WTC11 (cell line): ENCODE measurements at regions not wholly inside any gene's neighbourhood (a gene's known extent, or its start where the extent isn't known, plus 50 kb on each side); places are given as distances from the start of the nearest gene placed in this dataset.

Experiments used
- ATAC-seq: fragments of 200-7000 bp; cut with Tn5 transposase; 2 replicates; pipeline ENCODE4 v1.10.0; 2021; ENCODE audit warnings: mild to moderate bottlenecking, moderate library complexity
- CTCF ChIA-PET: fragments of 300-600 bp; sonication (Branson Sonifier 250); formaldehyde crosslinking; loops from one replicate; lab custom pipeline; 2021; ENCODE audit warnings: antibody characterized with exemption; lab: Charles Lee
- POLR2A ChIA-PET: fragments of 350-600 bp; sonication (Branson Sonifier 250); formaldehyde crosslinking; loops from one replicate; lab custom pipeline; 2021; ENCODE audit warnings: antibody characterized with exemption; lab: Charles Lee
- DNase-seq: peaks from one replicate; pipeline ENCODE4 v3.0.0; 2021; ENCODE audit warnings: low spot score
- H3K27ac Mint-ChIP-seq: 2 replicates; pipeline ENCODE4 v1.8.0; 2021; ENCODE audit warnings: mixed read lengths
- H3K27me3 Mint-ChIP-seq: 2 replicates; pipeline ENCODE4 v1.8.0; 2021; ENCODE audit warnings: low read depth, mild to moderate bottlenecking, moderate library complexity, mixed read lengths
- H3K36me3 Mint-ChIP-seq: 2 replicates; pipeline ENCODE4 v1.8.0; 2021; ENCODE audit warnings: mixed read lengths
- H3K4me1 Mint-ChIP-seq: 2 replicates; pipeline ENCODE4 v1.8.0; 2022; ENCODE audit warnings: mixed read lengths
- H3K4me3 Mint-ChIP-seq: 2 replicates; pipeline ENCODE4 v1.8.0; 2021; ENCODE audit warnings: mild to moderate bottlenecking, moderate library complexity, mixed read lengths
- H3K9me3 Mint-ChIP-seq: 2 replicates; pipeline ENCODE4 v1.8.0; 2021; ENCODE audit warnings: mixed read lengths
- GRHL2 ChIP-seq: fragments of 250-450 bp; sonication (Bioruptor Pico); IDR thresholded peaks from 2 replicates; pipeline ENCODE4 v1.8.0; 2022; ENCODE audit warnings: mild to moderate bottlenecking, moderate library complexity; ENCODE audit not compliant: insufficient replicate concordance, severe bottlenecking
- GTF2I ChIP-seq: fragments of 250-450 bp; sonication (Bioruptor Pico); conservative IDR thresholded peaks from 2 replicates; pipeline ENCODE4 v1.4.0; 2021; ENCODE audit warnings: mild to moderate bottlenecking
- JAZF1 ChIP-seq: fragments of 250-450 bp; sonication (Bioruptor Pico); IDR thresholded peaks from 2 replicates; pipeline ENCODE4 v1.9.0; 2021; ENCODE audit warnings: moderate library complexity, mild to moderate bottlenecking, inconsistent platforms
- OVOL2 ChIP-seq: fragments of 250-450 bp; sonication (Bioruptor Pico); IDR thresholded peaks from 2 replicates; pipeline ENCODE4 v1.9.0; 2021; ENCODE audit warnings: mild to moderate bottlenecking, borderline replicate concordance
- ZBTB21 ChIP-seq: sonication (generic); formaldehyde crosslinking; IDR thresholded peaks from 2 replicates; pipeline ENCODE4 v1.8.1; 2023; ENCODE audit warnings: mild to moderate bottlenecking, missing genetic modification reagents, borderline replicate concordance
- ZNF416 ChIP-seq: fragments of 250-450 bp; sonication (Bioruptor Pico); IDR thresholded peaks from 2 replicates; pipeline ENCODE4 v1.9.0; 2021; ENCODE audit warnings: mild to moderate bottlenecking, inconsistent platforms
- TF ChIP-seq, protein P1 (sequence below): sonication (generic); formaldehyde crosslinking; IDR thresholded peaks from 2 replicates; pipeline ENCODE4 v1.8.0; 2022; ENCODE audit warnings: missing genetic modification reagents
- TF ChIP-seq, protein P2 (sequence below): sonication (generic); formaldehyde crosslinking; IDR thresholded peaks from 2 replicates; pipeline ENCODE4 v1.8.0; 2023; ENCODE audit warnings: missing genetic modification reagents
- TF ChIP-seq, protein P3 (sequence below): sonication (generic); formaldehyde crosslinking; IDR thresholded peaks from 2 replicates; pipeline ENCODE4 v1.8.1; 2023; ENCODE audit warnings: mild to moderate bottlenecking, missing genetic modification reagents, borderline replicate concordance
- TF ChIP-seq, protein P4 (sequence below): fragments of 200-600 bp; IDR thresholded peaks from 2 replicates; pipeline ENCODE4 v1.8.0; 2022; ENCODE audit warnings: antibody characterized with exemption
- TF ChIP-seq, protein P5 (sequence below): sonication (generic); formaldehyde crosslinking; IDR thresholded peaks from 2 replicates; pipeline ENCODE4 v1.8.0; 2023; ENCODE audit warnings: missing genetic modification reagents, mild to moderate bottlenecking, borderline replicate concordance
- TF ChIP-seq, protein P6 (sequence below): sonication (generic); formaldehyde crosslinking; IDR thresholded peaks from 2 replicates; pipeline ENCODE4 v1.8.1; 2023; ENCODE audit warnings: mild to moderate bottlenecking, moderate library complexity, missing genetic modification reagents
- TF ChIP-seq, protein P7 (sequence below): sonication (generic); formaldehyde crosslinking; IDR thresholded peaks from 2 replicates; pipeline ENCODE4 v1.8.0; 2023; ENCODE audit warnings: mild to moderate bottlenecking, missing genetic modification reagents

DNA sequence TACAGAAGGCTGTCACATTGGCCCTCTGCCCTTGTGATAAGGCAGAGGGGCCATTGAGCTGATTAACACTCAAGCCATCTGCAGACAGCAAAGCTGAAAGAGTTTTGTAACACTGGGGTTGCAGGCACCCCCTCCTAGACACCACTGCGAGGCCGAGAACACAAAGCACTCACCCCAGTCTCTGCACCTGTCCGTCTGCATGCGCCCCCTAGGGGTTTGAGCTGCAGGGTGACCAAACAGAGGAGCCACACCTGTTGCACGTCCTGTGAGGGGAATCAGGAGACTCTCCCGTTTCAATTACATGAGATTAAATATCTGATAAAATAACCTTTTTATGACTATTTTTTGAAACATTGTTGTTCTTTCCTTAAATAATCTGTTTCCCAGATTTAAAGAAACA, 1180.4 kb downstream of the CDH9 start:
- DNase-seq: peak; percentile 87
- peak; percentile 99 for ATAC-seq
- no peaks in the 10 kb centered on the region for H3K27me3 Mint-ChIP-seq
- H3K4me3 Mint-ChIP-seq: peak overlapping the region; percentile 9; the same call in 1 of the 2 replicates
- peaks cover 26% of the 10 kb centered on the region for H3K36me3 Mint-ChIP-seq
- ChIA-PET CTCF (interaction anchor here (0.6 to 1.2 kb wide), 5 partner anchors 9 to 346 kb away, joined by 3 to 5 read pairs (median 4); no protein-coding TSS in a partner anchor), POLR2A (no interaction called here)
- H3K9me3 Mint-ChIP-seq: peaks cover 48% of the 10 kb centered on the region
- TF ChIP-seq GTF2I (CRISPR knock-in tag) (no peak), ZNF416 (CRISPR knock-in tag) (no peak), JAZF1 (CRISPR knock-in tag) (no peak), GRHL2 (CRISPR knock-in tag) (no peak), ZBTB21 (CRISPR knock-in tag) (0 out of 2 replicates have a peak, but pooled peaks have one; percentile 44), OVOL2 (CRISPR knock-in tag) (no peak)
- TF ChIP-seq, protein P1, sequence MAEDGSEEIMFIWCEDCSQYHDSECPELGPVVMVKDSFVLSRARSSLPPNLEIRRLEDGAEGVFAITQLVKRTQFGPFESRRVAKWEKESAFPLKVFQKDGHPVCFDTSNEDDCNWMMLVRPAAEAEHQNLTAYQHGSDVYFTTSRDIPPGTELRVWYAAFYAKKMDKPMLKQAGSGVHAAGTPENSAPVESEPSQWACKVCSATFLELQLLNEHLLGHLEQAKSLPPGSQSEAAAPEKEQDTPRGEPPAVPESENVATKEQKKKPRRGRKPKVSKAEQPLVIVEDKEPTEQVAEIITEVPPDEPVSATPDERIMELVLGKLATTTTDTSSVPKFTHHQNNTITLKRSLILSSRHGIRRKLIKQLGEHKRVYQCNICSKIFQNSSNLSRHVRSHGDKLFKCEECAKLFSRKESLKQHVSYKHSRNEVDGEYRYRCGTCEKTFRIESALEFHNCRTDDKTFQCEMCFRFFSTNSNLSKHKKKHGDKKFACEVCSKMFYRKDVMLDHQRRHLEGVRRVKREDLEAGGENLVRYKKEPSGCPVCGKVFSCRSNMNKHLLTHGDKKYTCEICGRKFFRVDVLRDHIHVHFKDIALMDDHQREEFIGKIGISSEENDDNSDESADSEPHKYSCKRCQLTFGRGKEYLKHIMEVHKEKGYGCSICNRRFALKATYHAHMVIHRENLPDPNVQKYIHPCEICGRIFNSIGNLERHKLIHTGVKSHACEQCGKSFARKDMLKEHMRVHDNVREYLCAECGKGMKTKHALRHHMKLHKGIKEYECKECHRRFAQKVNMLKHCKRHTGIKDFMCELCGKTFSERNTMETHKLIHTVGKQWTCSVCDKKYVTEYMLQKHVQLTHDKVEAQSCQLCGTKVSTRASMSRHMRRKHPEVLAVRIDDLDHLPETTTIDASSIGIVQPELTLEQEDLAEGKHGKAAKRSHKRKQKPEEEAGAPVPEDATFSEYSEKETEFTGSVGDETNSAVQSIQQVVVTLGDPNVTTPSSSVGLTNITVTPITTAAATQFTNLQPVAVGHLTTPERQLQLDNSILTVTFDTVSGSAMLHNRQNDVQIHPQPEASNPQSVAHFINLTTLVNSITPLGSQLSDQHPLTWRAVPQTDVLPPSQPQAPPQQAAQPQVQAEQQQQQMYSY (CRISPR knock-in tag): no peak
- TF ChIP-seq, protein P2, sequence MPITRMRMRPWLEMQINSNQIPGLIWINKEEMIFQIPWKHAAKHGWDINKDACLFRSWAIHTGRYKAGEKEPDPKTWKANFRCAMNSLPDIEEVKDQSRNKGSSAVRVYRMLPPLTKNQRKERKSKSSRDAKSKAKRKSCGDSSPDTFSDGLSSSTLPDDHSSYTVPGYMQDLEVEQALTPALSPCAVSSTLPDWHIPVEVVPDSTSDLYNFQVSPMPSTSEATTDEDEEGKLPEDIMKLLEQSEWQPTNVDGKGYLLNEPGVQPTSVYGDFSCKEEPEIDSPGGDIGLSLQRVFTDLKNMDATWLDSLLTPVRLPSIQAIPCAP (CRISPR knock-in tag): no peak
- TF ChIP-seq, protein P3, sequence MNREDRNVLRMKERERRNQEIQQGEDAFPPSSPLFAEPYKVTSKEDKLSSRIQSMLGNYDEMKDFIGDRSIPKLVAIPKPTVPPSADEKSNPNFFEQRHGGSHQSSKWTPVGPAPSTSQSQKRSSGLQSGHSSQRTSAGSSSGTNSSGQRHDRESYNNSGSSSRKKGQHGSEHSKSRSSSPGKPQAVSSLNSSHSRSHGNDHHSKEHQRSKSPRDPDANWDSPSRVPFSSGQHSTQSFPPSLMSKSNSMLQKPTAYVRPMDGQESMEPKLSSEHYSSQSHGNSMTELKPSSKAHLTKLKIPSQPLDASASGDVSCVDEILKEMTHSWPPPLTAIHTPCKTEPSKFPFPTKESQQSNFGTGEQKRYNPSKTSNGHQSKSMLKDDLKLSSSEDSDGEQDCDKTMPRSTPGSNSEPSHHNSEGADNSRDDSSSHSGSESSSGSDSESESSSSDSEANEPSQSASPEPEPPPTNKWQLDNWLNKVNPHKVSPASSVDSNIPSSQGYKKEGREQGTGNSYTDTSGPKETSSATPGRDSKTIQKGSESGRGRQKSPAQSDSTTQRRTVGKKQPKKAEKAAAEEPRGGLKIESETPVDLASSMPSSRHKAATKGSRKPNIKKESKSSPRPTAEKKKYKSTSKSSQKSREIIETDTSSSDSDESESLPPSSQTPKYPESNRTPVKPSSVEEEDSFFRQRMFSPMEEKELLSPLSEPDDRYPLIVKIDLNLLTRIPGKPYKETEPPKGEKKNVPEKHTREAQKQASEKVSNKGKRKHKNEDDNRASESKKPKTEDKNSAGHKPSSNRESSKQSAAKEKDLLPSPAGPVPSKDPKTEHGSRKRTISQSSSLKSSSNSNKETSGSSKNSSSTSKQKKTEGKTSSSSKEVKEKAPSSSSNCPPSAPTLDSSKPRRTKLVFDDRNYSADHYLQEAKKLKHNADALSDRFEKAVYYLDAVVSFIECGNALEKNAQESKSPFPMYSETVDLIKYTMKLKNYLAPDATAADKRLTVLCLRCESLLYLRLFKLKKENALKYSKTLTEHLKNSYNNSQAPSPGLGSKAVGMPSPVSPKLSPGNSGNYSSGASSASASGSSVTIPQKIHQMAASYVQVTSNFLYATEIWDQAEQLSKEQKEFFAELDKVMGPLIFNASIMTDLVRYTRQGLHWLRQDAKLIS: no peak
- TF ChIP-seq, protein P4, sequence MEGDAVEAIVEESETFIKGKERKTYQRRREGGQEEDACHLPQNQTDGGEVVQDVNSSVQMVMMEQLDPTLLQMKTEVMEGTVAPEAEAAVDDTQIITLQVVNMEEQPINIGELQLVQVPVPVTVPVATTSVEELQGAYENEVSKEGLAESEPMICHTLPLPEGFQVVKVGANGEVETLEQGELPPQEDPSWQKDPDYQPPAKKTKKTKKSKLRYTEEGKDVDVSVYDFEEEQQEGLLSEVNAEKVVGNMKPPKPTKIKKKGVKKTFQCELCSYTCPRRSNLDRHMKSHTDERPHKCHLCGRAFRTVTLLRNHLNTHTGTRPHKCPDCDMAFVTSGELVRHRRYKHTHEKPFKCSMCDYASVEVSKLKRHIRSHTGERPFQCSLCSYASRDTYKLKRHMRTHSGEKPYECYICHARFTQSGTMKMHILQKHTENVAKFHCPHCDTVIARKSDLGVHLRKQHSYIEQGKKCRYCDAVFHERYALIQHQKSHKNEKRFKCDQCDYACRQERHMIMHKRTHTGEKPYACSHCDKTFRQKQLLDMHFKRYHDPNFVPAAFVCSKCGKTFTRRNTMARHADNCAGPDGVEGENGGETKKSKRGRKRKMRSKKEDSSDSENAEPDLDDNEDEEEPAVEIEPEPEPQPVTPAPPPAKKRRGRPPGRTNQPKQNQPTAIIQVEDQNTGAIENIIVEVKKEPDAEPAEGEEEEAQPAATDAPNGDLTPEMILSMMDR: peak; percentile 71
- TF ChIP-seq, protein P5, sequence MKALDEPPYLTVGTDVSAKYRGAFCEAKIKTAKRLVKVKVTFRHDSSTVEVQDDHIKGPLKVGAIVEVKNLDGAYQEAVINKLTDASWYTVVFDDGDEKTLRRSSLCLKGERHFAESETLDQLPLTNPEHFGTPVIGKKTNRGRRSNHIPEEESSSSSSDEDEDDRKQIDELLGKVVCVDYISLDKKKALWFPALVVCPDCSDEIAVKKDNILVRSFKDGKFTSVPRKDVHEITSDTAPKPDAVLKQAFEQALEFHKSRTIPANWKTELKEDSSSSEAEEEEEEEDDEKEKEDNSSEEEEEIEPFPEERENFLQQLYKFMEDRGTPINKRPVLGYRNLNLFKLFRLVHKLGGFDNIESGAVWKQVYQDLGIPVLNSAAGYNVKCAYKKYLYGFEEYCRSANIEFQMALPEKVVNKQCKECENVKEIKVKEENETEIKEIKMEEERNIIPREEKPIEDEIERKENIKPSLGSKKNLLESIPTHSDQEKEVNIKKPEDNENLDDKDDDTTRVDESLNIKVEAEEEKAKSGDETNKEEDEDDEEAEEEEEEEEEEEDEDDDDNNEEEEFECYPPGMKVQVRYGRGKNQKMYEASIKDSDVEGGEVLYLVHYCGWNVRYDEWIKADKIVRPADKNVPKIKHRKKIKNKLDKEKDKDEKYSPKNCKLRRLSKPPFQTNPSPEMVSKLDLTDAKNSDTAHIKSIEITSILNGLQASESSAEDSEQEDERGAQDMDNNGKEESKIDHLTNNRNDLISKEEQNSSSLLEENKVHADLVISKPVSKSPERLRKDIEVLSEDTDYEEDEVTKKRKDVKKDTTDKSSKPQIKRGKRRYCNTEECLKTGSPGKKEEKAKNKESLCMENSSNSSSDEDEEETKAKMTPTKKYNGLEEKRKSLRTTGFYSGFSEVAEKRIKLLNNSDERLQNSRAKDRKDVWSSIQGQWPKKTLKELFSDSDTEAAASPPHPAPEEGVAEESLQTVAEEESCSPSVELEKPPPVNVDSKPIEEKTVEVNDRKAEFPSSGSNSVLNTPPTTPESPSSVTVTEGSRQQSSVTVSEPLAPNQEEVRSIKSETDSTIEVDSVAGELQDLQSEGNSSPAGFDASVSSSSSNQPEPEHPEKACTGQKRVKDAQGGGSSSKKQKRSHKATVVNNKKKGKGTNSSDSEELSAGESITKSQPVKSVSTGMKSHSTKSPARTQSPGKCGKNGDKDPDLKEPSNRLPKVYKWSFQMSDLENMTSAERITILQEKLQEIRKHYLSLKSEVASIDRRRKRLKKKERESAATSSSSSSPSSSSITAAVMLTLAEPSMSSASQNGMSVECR: no peak
- TF ChIP-seq, protein P6, sequence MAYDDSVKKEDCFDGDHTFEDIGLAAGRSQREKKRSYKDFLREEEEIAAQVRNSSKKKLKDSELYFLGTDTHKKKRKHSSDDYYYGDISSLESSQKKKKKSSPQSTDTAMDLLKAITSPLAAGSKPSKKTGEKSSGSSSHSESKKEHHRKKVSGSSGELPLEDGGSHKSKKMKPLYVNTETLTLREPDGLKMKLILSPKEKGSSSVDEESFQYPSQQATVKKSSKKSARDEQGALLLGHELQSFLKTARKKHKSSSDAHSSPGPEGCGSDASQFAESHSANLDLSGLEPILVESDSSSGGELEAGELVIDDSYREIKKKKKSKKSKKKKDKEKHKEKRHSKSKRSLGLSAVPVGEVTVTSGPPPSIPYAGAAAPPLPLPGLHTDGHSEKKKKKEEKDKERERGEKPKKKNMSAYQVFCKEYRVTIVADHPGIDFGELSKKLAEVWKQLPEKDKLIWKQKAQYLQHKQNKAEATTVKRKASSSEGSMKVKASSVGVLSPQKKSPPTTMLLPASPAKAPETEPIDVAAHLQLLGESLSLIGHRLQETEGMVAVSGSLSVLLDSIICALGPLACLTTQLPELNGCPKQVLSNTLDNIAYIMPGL (CRISPR knock-in tag): no peak
- TF ChIP-seq, protein P7, sequence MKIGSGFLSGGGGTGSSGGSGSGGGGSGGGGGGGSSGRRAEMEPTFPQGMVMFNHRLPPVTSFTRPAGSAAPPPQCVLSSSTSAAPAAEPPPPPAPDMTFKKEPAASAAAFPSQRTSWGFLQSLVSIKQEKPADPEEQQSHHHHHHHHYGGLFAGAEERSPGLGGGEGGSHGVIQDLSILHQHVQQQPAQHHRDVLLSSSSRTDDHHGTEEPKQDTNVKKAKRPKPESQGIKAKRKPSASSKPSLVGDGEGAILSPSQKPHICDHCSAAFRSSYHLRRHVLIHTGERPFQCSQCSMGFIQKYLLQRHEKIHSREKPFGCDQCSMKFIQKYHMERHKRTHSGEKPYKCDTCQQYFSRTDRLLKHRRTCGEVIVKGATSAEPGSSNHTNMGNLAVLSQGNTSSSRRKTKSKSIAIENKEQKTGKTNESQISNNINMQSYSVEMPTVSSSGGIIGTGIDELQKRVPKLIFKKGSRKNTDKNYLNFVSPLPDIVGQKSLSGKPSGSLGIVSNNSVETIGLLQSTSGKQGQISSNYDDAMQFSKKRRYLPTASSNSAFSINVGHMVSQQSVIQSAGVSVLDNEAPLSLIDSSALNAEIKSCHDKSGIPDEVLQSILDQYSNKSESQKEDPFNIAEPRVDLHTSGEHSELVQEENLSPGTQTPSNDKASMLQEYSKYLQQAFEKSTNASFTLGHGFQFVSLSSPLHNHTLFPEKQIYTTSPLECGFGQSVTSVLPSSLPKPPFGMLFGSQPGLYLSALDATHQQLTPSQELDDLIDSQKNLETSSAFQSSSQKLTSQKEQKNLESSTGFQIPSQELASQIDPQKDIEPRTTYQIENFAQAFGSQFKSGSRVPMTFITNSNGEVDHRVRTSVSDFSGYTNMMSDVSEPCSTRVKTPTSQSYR (CRISPR knock-in tag): no peak
- no peak overlapping the region for H3K27ac Mint-ChIP-seq
- H3K4me1 Mint-ChIP-seq: peaks cover 3% of the 10 kb centered on the region; the same call in 1 of the 2 replicates
